ENCODE measurements at regions not wholly inside any gene's neighbourhood (a gene's known extent, or its start where the extent isn't known, plus 50 kb on each side); places are given as distances from the start of the nearest gene placed in this dataset.

DNA sequence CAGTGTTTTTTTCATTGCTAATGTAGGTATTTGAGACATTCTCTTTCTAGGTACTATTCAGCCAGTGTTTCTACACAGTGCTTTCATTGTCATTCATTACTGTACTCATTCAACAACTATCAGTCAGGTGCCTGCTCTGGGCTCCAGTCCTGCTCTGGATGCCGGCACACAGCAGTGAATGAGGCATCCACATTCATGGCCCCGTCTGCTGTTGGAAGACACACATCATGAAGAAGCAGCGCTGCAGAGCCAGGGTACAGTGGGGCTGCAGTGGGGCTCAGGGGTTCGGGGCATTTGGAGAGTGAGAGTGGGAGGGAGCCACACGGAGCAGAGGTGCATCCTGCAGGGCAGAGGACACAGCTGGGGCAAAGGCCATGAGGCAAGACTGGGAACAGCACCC is 737.2 kb upstream of the RAB6C start:
- TF ChIP-seq, protein P1, sequence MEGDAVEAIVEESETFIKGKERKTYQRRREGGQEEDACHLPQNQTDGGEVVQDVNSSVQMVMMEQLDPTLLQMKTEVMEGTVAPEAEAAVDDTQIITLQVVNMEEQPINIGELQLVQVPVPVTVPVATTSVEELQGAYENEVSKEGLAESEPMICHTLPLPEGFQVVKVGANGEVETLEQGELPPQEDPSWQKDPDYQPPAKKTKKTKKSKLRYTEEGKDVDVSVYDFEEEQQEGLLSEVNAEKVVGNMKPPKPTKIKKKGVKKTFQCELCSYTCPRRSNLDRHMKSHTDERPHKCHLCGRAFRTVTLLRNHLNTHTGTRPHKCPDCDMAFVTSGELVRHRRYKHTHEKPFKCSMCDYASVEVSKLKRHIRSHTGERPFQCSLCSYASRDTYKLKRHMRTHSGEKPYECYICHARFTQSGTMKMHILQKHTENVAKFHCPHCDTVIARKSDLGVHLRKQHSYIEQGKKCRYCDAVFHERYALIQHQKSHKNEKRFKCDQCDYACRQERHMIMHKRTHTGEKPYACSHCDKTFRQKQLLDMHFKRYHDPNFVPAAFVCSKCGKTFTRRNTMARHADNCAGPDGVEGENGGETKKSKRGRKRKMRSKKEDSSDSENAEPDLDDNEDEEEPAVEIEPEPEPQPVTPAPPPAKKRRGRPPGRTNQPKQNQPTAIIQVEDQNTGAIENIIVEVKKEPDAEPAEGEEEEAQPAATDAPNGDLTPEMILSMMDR (IDR thresholded peaks at IDR 0.05): no peak
- TF ChIP-seq POLR2A (IDR thresholded peaks at IDR 0.05): no peak
